Tibial nerve (tissue), 4 donors: ENCODE measurements at regions not wholly inside any gene's neighbourhood (a gene's known extent, or its start where the extent isn't known, plus 50 kb on each side); places are given as distances from the start of the nearest gene placed in this dataset.

ENCODE experiments used
- CTCF ChIP-seq, 5 experiments: fragments of 200-600 bp in 3 of 5; fragments of 450-650 bp in 2 of 5; sonication (generic) in 3 of 5; IDR thresholded peaks; one replicate each; pipeline ENCODE4 v1.5.1; 2016 to 2019; ENCODE audit warnings: antibody characterized with exemption in 5 of 5, mild to moderate bottlenecking in 3 of 5, moderate library complexity in 2 of 5
- EP300 ChIP-seq, 2 donors: sonication (generic); formaldehyde crosslinking; IDR thresholded peaks; one replicate each; pipeline ENCODE4 v1.6.1; 2017; ENCODE audit warnings: antibody characterized with exemption in 2 of 2, mild to moderate bottlenecking in 1 of 2
- POLR2A ChIP-seq, 2 donors: fragments of 450-650 bp; IDR thresholded peaks; one replicate each; pipeline ENCODE4 v1.6.1; 2017; ENCODE audit warnings: antibody characterized with exemption in 2 of 2, mild to moderate bottlenecking in 2 of 2, moderate library complexity in 2 of 2

- TF ChIP-seq CTCF (IDR thresholded peaks at IDR 0.05) (no peak), POLR2A (IDR thresholded peaks at IDR 0.05) (no peak), EP300 (IDR thresholded peaks at IDR 0.05) (no peak)
Observed at GRCh38 chr1:78267513-78268218, 221.9 kb downstream of the GIPC2 start.
